Adrenal gland (tissue), 9 donors: ENCODE measurements at regions not wholly inside any gene's neighbourhood (a gene's known extent, or its start where the extent isn't known, plus 50 kb on each side); places are given as distances from the start of the nearest gene placed in this dataset.

Experiments
- DNase-seq, 7 donors: peaks; one replicate each; pipeline ENCODE4 v3.0.0-alpha.2; 2019 to 2020
- H3K27ac ChIP-seq, 5 donors: fragments of 200-600 bp; sonication (generic) in 4 of 5; 1 replicate in 3 of 5; 2 replicates in 2 of 5; pipeline versions ENCODE4 v1.5.1 to v1.8.0; 2016 to 2020; ENCODE audit warnings: mild to moderate bottlenecking in 1 of 5
- H3K27me3 ChIP-seq: fragments of 200-600 bp; 2 replicates; pipeline ENCODE4 v1.8.0; 2021
- H3K36me3 ChIP-seq, 2 donors: fragments of 200-600 bp; replicated peaks in 1 of 2; 1 replicate in 1 of 2; 2 replicates in 1 of 2; pipeline versions ENCODE4 v1.5.1 to v1.8.0; 2018 to 2022
- H3K4me1 ChIP-seq, 2 donors: fragments of 200-600 bp; replicated peaks in 1 of 2; 1 replicate in 1 of 2; 2 replicates in 1 of 2; pipeline versions ENCODE4 v1.5.1 to v1.8.0; 2018 to 2021
- H3K4me3 ChIP-seq, 4 donors: fragments of 200-600 bp; sonication (generic) in 3 of 4; one replicate each; pipeline ENCODE4 v1.5.1; 2016 to 2018
- H3K9me3 ChIP-seq, 3 donors: fragments of 200-600 bp; sonication (generic) in 1 of 3; replicated peaks in 1 of 3; 1 replicate in 2 of 3; 2 replicates in 1 of 3; pipeline versions ENCODE4 v1.5.1 to v1.8.0; 2016 to 2021
- POLR2A ChIP-seq, 2 donors: fragments of 450-650 bp; IDR thresholded peaks; one replicate each; pipeline ENCODE4 v1.6.1; 2017; ENCODE audit warnings: antibody characterized with exemption in 2 of 2, mild to moderate bottlenecking in 2 of 2, moderate library complexity in 1 of 2
- WGBS, 4 donors: extraction: QIAGEN DNeasy Blood & Tissue Kit in 2 of 4; methylation state at CpG; one replicate each; pipeline versions ENCODE4 v1.1.5 to v1.1.7; 2013 to 2017; 5-methylcytosine and 5-hydroxymethylcytosine counted together
- intact Hi-C, 2 donors: fragments of 100-400 bp; cut with DNase I; formaldehyde crosslinking; loops; one replicate each; pipeline versions ENCODE4 v1.14.1 to v1.15.0; 2022 to 2023
- TF ChIP-seq, protein P1 (sequence below), 6 experiments: fragments of 450-650 bp in 4 of 6; fragments of 200-600 bp in 2 of 6; sonication (generic) in 1 of 6; IDR thresholded peaks; 1 replicate in 5 of 6; 2 replicates in 1 of 6; pipeline versions ENCODE4 v1.5.1 to v1.8.0; 2016 to 2021; ENCODE audit warnings: antibody characterized with exemption in 6 of 6, mild to moderate bottlenecking in 2 of 6, moderate library complexity in 1 of 6
- donor health status: healthy with polysubstance abuse.
- donor health status: Bipolar disorder and iron deficiency.
- donor health status: DM: yes; HTN: yes; CAD: no.
- donor health status: DM: no; HTN: no; CAD: no.
- donor health status: DM: no; HTN: no; CAD: no.

DNA sequence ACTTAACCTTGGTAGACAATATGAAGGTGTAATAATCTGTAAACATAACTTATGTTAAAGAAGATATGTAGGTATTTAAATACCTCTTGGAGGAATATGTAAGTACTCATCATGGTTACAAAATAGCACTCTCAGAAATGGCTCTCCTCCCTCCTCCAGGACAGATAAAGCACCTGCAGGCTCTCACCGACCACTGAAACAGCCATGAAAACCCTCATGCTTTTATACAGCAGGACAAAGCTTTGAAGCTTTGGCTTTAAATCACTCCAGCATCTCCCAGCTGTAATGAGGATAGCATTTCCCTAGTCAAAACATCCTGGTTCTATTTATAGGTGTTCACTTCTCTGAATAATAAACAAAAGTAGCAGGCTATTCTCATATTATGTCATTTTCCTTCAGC is 69.1 kb upstream of the PMFBP1 start:
- 10 to 20% (median 16%) methylated on average over 1 of the region's 1 CpG for WGBS, 4 donors
- H3K4me1 ChIP-seq: no peaks in the 10 kb centered on the region
- no peaks in the 10 kb centered on the region for H3K9me3 ChIP-seq
- TF ChIP-seq, protein P1, sequence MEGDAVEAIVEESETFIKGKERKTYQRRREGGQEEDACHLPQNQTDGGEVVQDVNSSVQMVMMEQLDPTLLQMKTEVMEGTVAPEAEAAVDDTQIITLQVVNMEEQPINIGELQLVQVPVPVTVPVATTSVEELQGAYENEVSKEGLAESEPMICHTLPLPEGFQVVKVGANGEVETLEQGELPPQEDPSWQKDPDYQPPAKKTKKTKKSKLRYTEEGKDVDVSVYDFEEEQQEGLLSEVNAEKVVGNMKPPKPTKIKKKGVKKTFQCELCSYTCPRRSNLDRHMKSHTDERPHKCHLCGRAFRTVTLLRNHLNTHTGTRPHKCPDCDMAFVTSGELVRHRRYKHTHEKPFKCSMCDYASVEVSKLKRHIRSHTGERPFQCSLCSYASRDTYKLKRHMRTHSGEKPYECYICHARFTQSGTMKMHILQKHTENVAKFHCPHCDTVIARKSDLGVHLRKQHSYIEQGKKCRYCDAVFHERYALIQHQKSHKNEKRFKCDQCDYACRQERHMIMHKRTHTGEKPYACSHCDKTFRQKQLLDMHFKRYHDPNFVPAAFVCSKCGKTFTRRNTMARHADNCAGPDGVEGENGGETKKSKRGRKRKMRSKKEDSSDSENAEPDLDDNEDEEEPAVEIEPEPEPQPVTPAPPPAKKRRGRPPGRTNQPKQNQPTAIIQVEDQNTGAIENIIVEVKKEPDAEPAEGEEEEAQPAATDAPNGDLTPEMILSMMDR (IDR thresholded peaks at IDR 0.05): no peak
- no peak for TF ChIP-seq POLR2A (IDR thresholded peaks at IDR 0.05)
- H3K27ac ChIP-seq: no peak overlapping the region
- no peaks in the 10 kb centered on the region for H3K27me3 ChIP-seq
- intact Hi-C loops: loop anchor here (5.0 to 10.0 kb wide), 2 partner anchors 224 to 226 kb away; no protein-coding TSS in a partner anchor
- no peaks in the 10 kb centered on the region for H3K36me3 ChIP-seq
- no peak for DNase-seq
- H3K4me3 ChIP-seq: no peak overlapping the region

DNA sequence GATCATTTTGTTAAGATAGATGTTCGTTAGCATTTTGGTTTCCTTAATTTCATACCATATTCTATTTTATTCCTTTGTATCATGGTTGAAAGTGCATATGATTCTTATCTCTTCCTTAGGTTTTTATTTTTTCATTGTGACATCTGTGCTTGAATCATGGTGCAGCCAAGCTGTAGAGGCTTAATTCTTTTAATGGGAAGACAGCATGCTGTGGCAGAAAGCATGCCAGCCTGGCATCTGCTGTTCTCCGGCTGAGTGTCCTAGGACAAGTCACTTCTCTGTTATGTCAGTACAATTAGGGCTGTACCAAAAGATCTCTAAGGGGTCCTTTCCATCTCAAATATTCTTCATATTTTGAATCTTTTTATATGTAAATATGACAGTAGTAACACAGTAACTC is 68.5 kb upstream of the PMFBP1 start:
- 53 to 84% (median 75%) methylated on average over 2 of the region's 2 CpGs for WGBS, 4 donors
- intact Hi-C loops: loop anchor here (5.0 to 10.0 kb wide), 2 partner anchors 224 to 227 kb away; no protein-coding TSS in a partner anchor

DNA sequence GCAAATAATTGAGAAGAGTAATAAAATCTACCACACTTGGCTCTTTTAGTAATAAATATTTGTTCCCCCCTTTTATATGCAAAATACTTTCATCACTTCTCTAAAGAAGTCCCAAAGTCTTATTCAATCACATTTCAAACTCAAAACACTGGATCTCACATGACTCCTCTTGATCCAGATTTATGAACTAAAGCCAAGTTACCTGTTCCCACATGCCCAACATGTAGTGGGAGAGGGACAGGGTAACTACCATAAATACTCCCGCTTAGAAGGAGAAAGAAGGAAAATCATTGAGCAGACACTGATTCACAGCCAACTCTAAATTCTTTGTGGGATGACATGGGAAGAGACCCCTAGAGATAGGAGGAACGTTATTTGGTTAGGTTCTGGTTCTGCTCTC is 64.9 kb upstream of the PMFBP1 start:
- TF ChIP-seq, protein P1 (IDR thresholded peaks at IDR 0.05): no peak
- TF ChIP-seq POLR2A (IDR thresholded peaks at IDR 0.05): no peak
- H3K9me3 ChIP-seq: no peaks in the 10 kb centered on the region

More for the DNA sequence above, 68.5 kb upstream of the PMFBP1 start:
- no peak for DNase-seq
- Histone ChIP-seq H3K9me3 (no peaks in the 10 kb centered on the region), H3K4me3 (no peak overlapping the region), H3K27ac (no peak overlapping the region), H3K4me1 (no peaks in the 10 kb centered on the region), H3K36me3 (no peaks in the 10 kb centered on the region), H3K27me3 (no peaks in the 10 kb centered on the region)
- TF ChIP-seq POLR2A (IDR thresholded peaks at IDR 0.05): no peak
- TF ChIP-seq, protein P1 (IDR thresholded peaks at IDR 0.05): no peak

DNA sequence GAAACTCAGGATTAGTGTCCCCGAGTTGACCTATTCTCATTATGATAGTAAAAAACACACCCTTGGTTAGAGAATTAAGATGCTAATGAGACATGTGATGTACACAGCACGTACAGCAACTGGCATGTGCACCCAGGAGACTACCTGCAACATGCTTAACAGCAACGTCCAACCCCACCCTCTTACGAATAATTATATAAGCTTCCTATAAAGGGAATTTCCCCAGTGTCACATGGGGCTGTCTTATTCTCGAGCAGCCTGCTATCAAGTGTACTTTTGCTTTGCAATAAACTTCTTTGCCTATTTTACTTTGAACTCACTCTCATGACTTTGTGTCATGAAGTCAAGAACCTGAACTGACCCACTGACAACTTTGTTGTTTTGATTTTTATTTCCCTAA is 62.4 kb upstream of the PMFBP1 start:
- no peaks in the 10 kb centered on the region for H3K36me3 ChIP-seq
- WGBS, 4 donors: 74 to 83% (median 78%) methylated on average over 5 of the region's 5 CpGs
- no peak overlapping the region for H3K27ac ChIP-seq
- H3K4me1 ChIP-seq: no peaks in the 10 kb centered on the region
- intact Hi-C loops: no loop called here
- no peak for DNase-seq
- TF ChIP-seq, protein P1 (IDR thresholded peaks at IDR 0.05): no peak
- no peak for TF ChIP-seq POLR2A (IDR thresholded peaks at IDR 0.05)
- H3K9me3 ChIP-seq: no peaks in the 10 kb centered on the region
- H3K4me3 ChIP-seq: no peak overlapping the region
- no peaks in the 10 kb centered on the region for H3K27me3 ChIP-seq

More for the DNA sequence above, 64.9 kb upstream of the PMFBP1 start:
- 71 to 79% (median 74%) methylated on average over 2 of the region's 2 CpGs for WGBS, 4 donors
- Histone ChIP-seq H3K36me3 (no peaks in the 10 kb centered on the region), H3K4me3 (no peak overlapping the region), H3K27me3 (no peaks in the 10 kb centered on the region), H3K4me1 (no peaks in the 10 kb centered on the region), H3K27ac (no peak overlapping the region)
- DNase-seq: no peak
- intact Hi-C loops: no loop called here
